ENCODE measurements at regions not wholly inside any gene's neighbourhood (a gene's known extent, or its start where the extent isn't known, plus 50 kb on each side); places are given as distances from the start of the nearest gene placed in this dataset.

GRCh38 chr2:121132054-121132761 is 152.8 kb downstream of the TFCP2L1 start:
- TF ChIP-seq CTCF (IDR thresholded peaks at IDR 0.05) (no peak), POLR2AphosphoS5 (IDR thresholded peaks at IDR 0.05) (no peak), POLR2A (IDR thresholded peaks at IDR 0.05) (no peak)

Data from upper lobe of left lung (tissue), 4 donors.